ENCODE measurements at regions not wholly inside any gene's neighbourhood (a gene's known extent, or its start where the extent isn't known, plus 50 kb on each side); places are given as distances from the start of the nearest gene placed in this dataset.

DNA sequence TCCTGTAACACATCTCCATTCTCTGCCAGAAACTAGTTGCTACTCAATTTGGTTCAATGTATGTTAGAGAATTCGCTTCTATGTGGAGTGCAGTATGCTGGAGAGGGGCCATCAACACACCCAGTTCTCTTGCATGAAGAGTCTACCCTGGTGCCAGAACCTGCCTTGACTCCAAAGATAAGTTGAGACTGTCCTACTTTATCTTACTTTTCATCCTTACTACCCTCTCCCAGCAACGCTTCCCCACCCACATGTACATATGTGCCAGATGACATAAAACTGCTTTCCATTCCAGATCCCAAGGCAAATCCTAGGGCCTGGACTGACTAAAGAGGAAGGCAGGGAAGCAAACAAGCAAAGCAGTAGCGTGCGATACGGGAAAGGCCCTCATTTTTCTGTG is 442.6 kb upstream of the THRB start:
- no peak for DNase-seq (ENCODE audit: low read depth)

GRCh38 chr3:24937780-24938179 is 443.1 kb upstream of the THRB start:
- no peak for DNase-seq (ENCODE audit: low read depth)

GRCh38 chr3:24943961-24944360 is 449.3 kb upstream of the THRB start:
- DNase-seq (ENCODE audit: low read depth): no peak

DNA sequence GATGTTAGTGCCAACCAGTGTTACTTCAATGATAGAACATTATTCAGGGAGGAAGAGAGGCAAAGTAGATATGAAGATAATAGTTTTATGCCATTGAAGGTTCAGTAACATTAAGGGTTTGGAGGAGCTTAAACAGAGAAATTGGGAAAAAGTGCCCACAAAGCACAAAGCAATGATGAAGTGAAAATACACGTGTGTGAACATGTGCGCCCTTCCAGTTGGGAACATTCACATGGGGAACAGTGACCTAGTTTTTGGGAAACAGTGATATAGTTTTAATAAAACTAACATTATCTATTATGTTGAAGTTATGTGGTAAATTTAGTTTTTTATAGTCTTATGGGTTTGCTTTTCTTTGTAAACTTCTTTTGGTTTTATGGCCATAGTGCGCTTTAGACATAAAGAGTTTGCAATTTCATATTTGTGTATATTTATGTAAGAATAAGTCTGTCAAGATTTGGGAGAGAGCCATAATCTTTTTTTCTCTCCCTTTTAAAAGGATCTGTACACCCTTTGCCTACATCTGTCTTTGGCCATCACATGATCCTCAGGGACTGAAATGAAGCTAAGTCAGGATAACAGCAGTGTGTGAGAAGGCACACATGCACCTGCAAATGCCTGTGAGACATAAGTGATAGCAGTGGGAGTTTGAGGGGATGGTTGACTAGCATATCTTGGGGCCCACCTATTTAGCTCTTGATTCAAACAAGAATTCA is 450.3 kb upstream of the THRB start:
- DNase-seq (ENCODE audit: low read depth): no peak

- DNase-seq (ENCODE audit: low read depth): no peak
Observed at GRCh38 chr3:24945563-24945962, 450.9 kb upstream of the THRB start.

DNA sequence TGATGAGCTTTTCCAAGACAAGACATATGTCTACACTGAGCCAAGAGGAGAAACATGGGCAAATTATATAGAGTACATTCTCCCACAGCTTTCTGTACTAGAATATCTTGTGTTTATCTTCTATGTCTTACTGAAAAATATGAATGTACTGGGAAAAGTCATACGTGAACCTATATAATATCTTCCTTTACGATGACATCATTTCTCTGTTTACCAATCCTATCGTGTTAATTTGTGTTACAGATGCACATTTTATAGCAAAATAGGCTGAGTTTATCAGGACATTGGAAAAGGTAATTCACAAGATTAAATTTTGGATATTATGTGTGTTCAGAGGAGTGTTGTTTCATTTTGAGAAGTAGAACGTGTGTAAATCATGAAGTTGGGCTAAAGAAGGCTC is 452.5 kb upstream of the THRB start:
- DNase-seq (ENCODE audit: low read depth): no peak

DNA sequence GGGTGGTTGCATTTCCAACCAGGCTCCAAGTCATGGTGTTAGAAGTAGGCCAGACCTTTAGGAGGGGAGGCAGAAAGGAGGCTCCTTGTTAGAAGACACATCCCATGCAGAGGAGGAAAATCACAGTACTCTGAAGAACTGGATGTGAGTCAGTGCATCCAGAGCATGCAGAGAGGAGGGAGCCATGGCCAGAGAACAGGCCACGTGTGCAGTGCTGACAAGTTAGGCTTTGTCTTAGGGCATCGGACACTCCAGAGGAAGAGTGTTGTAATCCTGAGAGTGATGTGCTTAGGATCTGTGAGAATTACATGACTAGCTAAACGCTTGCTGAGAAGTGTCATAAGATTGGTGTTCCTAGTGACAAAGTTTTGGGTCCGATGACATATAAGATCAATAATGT is 456.5 kb upstream of the THRB start:
- DNase-seq (ENCODE audit: low read depth): no peak

GRCh38 chr3:24952388-24952787 is 457.7 kb upstream of the THRB start:
- DNase-seq (ENCODE audit: low read depth): no peak

- DNase-seq (ENCODE audit: low read depth): no peak
Observed at GRCh38 chr3:24953060-24953771, 458.6 kb upstream of the THRB start.

GRCh38 chr3:24956613-24957012 is 462.0 kb upstream of the THRB start:
- no peak for DNase-seq (ENCODE audit: low read depth)

DNA sequence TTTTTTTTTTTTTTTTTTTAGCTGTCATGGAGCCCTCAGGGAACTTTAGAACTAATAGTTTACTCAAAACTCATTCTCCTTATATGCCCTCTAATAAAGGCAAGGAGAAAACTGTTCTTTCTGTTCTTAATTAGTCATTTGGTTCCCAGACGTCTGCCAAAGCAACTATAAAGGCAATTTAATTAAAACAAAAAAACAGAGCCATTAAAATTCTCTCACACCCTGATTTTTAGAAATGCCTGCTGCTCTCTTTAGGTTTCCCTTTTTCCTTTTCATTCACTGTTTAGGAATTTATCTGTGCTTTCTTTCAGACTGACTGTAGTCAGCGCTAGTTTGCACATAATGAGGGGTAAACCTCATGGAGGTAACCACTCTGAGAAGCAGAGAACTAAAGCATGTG is 463.6 kb upstream of the THRB start:
- no peak for DNase-seq (ENCODE audit: low read depth)

DNA sequence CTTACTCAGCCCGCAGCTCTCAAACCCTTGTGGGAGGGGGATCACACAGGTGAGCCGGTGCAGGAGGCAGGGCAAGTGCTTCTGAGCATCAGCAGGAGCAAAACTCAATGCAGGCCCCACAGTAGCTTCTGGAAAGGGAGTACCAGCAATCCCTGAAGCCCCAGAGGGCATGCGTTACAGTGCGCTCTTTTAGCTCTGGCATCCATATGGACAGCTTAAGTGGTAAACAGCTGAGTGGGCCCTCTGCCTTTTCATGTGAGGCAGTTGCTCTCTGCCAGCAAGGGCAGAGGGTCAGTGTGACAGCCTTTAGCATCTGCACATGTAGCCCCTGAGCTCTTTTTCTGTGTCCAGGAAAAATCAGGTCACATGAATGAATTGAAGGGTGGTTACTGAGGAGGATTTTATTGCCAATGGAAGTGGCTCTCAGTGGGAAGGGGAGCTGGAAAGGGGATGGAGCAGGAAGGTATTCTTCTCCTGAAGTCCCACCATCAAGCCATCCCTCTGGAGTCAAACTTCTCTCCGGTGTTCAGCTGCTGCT is 464.3 kb upstream of the THRB start:
- DNase-seq (ENCODE audit: low read depth): no peak

GRCh38 chr3:24963762-24964625 is 464.1 kb upstream of the RARB start:
- no peak for DNase-seq (ENCODE audit: low read depth)

GRCh38 chr3:24965706-24966385 is 462.2 kb upstream of the RARB start:
- DNase-seq (ENCODE audit: low read depth): no peak

- no peak for DNase-seq (ENCODE audit: low read depth)
Observed at GRCh38 chr3:24968036-24968435, 460.0 kb upstream of the RARB start.

DNA sequence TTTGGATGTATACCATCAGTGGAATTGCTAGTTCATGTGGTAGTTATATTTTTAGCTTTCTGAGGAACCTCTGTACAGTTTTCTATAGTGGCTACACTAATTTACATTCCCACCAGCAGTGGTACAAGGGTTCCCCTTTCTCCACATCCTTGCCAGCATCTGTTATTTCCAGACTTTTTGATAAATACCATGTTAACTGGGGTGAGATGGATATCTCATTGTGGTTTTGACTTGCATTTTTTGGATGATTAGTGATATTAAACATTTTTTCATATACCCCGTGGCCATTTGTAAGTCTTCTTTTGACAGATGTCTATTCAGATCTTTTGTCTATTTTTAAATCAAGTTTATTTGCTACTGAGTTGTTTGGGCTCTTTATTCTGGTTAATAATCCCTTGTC is 455.6 kb upstream of the RARB start:
- no peak for DNase-seq (ENCODE audit: low read depth)

- no peak for DNase-seq (ENCODE audit: low read depth)
Observed at GRCh38 chr3:24981309-24981708, 446.8 kb upstream of the RARB start.

- no peak for DNase-seq (ENCODE audit: low read depth)
Observed at GRCh38 chr3:24981924-24982323, 446.1 kb upstream of the RARB start.

GRCh38 chr3:24985668-24986067 is 442.4 kb upstream of the RARB start:
- no peak for DNase-seq (ENCODE audit: low read depth)

DNA sequence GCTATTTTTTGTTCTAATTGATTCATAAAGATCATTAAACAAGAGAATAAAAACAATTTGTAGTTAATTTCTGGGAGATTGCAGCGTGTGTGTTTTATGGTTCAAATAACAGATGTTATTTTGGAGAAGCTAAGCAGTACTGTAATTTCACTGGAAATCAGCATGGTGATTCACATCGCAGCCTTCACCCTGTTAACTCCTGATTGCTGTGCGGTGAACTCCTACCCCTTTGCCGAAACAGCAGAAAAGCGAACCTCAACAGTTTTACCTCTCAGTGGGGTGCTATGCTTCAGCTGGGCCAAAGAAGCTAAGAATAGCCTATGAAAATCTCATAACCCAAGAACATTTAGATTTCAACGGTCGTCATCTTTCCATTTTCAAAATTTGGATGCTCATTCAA is 441.5 kb upstream of the RARB start:
- DNase-seq (ENCODE audit: low read depth): no peak

DNA sequence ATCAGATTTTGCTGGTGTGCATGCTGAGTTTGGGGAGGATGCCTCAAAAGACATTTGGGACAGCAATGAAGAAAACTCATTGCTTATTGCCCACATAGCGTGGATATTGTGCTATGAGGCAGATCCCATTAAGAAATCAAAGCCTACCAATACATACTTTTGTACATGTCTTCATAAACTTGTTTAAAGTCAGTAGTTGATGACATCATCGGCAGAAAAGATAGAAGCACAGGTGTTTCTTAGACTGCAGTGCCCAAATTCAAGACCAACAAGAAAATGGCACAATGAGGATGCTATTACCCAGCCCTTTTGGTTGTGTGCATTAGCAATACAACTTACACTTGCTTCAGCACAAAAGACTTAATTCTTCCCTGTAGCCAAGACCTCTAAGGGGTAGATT is 428.7 kb upstream of the RARB start:
- DNase-seq (ENCODE audit: low read depth): no peak

DNA sequence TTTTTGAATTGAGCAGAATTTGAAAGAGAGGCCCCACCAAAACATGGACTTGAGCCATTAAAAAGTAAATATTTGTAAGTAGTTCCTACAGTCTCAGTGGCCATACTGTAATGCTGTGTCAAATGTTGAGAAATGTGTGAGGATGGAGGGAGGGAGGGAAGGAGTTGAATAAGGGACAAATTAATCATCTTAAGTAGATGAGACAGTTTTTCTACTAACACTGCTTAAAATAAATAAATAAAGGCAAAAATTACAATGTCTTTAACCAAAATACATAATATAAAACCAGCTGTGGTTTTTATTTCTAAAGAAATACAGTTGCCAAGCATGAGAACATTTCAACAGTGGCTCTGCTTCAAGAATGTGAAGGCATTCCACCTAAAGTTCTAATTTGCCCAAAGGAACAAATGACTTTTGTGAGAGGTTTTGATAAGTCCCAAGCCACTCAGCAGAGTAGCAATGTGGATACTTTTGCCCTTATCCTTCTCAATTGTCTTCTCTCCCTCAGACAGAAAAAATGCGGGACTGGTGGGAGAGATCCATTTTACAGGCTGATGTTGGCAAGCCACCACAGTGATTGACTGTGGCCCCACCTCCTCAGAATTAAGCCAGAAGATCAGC is 427.0 kb upstream of the RARB start:
- no peak for DNase-seq (ENCODE audit: low read depth)

Data from HS-27A (cell line).